ENCODE measurements at regions not wholly inside any gene's neighbourhood (a gene's known extent, or its start where the extent isn't known, plus 50 kb on each side); places are given as distances from the start of the nearest gene placed in this dataset.

- no peak for DNase-seq
These were observed 226.3 kb downstream of the HLX start for GRCh38 chr1:221105578-221105977.

- DNase-seq, result no peak
These were observed 227.4 kb downstream of the HLX start for GRCh38 chr1:221106616-221107015.

- no peak for DNase-seq
These were observed 230.7 kb downstream of the HLX start for GRCh38 chr1:221109930-221110329.

GRCh38 chr1:221117133-221117532, 237.9 kb downstream of the HLX start:
- DNase-seq, result no peak

- peak; percentile 27 for DNase-seq
These were observed 238.3 kb downstream of the HLX start for GRCh38 chr1:221117548-221117951.

GRCh38 chr1:221118176-221118937, 239.1 kb downstream of the HLX start:
- peak; percentile 29 for DNase-seq

- DNase-seq, result no peak
These were observed 239.7 kb downstream of the HLX start for GRCh38 chr1:221118938-221119320.

- no peak for DNase-seq
These were observed 243.3 kb downstream of the HLX start for GRCh38 chr1:221122501-221122900.

GRCh38 chr1:221125976-221126375, 246.7 kb downstream of the HLX start:
- no peak for DNase-seq

GRCh38 chr1:221137666-221138065, 258.4 kb downstream of the HLX start:
- DNase-seq, result no peak

GRCh38 chr1:221138516-221138915, 259.3 kb downstream of the HLX start:
- no peak for DNase-seq

- no peak for DNase-seq
These were observed 260.7 kb downstream of the HLX start for GRCh38 chr1:221139991-221140390.

- DNase-seq, result no peak
These were observed 261.9 kb downstream of the HLX start for GRCh38 chr1:221141096-221141495.

GRCh38 chr1:221141606-221142285, 262.5 kb downstream of the HLX start:
- no peak for DNase-seq

- DNase-seq, result peak; percentile 7
These were observed 269.4 kb downstream of the HLX start for GRCh38 chr1:221148660-221149059.

- peak; percentile 25 for DNase-seq
These were observed 269.9 kb downstream of the HLX start for GRCh38 chr1:221149111-221149510.

GRCh38 chr1:221149555-221150075, 270.4 kb downstream of the HLX start:
- no peak for DNase-seq

GRCh38 chr1:221150996-221151395, 271.8 kb downstream of the HLX start:
- no peak for DNase-seq

- no peak for DNase-seq
These were observed 275.7 kb downstream of the HLX start for GRCh38 chr1:221154932-221155331.

- no peak for DNase-seq
These were observed 278.0 kb downstream of the HLX start for GRCh38 chr1:221157026-221157761.

- no peak for DNase-seq
These were observed 280.4 kb downstream of the HLX start for GRCh38 chr1:221159608-221160007.

- no peak for DNase-seq
These were observed 282.4 kb downstream of the HLX start for GRCh38 chr1:221161571-221162041.

- DNase-seq, result no peak
These were observed 283.1 kb downstream of the HLX start for GRCh38 chr1:221162352-221162751.
